ENCODE measurements at regions not wholly inside any gene's neighbourhood (a gene's known extent, or its start where the extent isn't known, plus 50 kb on each side); places are given as distances from the start of the nearest gene placed in this dataset.
A peak's percentile ranks its signal among the peaks of the same experiment; 100 is the strongest.

DNA sequence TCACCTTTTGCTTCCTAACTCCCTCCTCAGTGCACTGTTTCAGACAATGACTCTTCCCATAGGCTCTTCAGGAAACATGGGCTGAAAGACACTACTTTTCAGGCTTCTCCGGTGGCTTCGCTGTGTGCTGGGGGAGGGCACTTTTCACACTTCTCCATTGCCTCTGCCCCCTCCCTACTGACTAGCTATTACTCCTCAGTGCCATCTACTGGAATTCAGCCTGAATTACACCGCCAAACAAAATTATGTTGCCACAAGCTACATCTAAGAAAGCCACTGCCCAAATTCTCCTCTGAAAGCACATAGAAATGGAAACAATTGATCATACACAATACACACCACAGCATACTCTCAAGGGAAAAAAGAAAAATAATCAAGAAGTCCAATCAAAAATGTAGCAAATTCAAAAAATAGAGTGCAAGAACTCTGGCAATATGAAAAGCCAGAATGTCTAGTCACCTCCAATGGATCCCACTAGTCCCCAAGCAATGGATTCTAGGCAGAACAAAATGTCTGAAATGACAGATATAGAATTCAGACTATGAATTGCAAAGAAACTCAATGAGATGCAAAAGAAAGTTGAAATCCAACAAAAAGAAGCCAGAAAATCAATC lies 1139.4 kb upstream of the GYPC start:
- no peak overlapping the region for H3K27ac Mint-ChIP-seq
- peaks cover 7% of the 10 kb centered on the region; the same call in 2 of the 3 replicates for H3K4me1 Mint-ChIP-seq
- peak; percentile 68 for ATAC-seq
- Histone ChIP-seq H3F3A (replicated peaks; ENCODE audit: low read depth) (no peaks in the 10 kb centered on the region), H3K36me3 (ENCODE audit: insufficient read depth) (no peaks in the 10 kb centered on the region), H3K27ac (ENCODE audit: low read depth) (no peak overlapping the region), H4K20me1 (replicated peaks; ENCODE audit: insufficient read depth) (no peaks in the 10 kb centered on the region), H3K4me1 (ENCODE audit: insufficient read depth) (peaks cover 4% of the 10 kb centered on the region; the same call in 1 of the 2 replicates), H3K4me2 (no peak overlapping the region), H3K9me2 (ENCODE audit: insufficient read depth) (0 out of 2 replicates have a peak, but pooled peaks cover 4% of the 10 kb centered on the region), H3K27me3 (ENCODE audit: insufficient read depth) (no peaks in the 10 kb centered on the region), H3K4me3 (no peak overlapping the region), H3K79me2 (replicated peaks; ENCODE audit: insufficient read depth) (no peaks in the 10 kb centered on the region), H2AFZ (no peak overlapping the region)
- peak; percentile 69 for DNase-seq (ENCODE audit: low spot score)
- TF ChIP-seq JUNB (IDR thresholded peaks at IDR 0.05; ENCODE audit: unreplicated experiment) (no peak), CREB1 (CRISPR knock-in tag; IDR thresholded peaks at IDR 0.05; ENCODE audit: low read depth) (no peak)
- TF ChIP-seq, protein P1, sequence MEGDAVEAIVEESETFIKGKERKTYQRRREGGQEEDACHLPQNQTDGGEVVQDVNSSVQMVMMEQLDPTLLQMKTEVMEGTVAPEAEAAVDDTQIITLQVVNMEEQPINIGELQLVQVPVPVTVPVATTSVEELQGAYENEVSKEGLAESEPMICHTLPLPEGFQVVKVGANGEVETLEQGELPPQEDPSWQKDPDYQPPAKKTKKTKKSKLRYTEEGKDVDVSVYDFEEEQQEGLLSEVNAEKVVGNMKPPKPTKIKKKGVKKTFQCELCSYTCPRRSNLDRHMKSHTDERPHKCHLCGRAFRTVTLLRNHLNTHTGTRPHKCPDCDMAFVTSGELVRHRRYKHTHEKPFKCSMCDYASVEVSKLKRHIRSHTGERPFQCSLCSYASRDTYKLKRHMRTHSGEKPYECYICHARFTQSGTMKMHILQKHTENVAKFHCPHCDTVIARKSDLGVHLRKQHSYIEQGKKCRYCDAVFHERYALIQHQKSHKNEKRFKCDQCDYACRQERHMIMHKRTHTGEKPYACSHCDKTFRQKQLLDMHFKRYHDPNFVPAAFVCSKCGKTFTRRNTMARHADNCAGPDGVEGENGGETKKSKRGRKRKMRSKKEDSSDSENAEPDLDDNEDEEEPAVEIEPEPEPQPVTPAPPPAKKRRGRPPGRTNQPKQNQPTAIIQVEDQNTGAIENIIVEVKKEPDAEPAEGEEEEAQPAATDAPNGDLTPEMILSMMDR (conservative IDR thresholded peaks at IDR 0.05; ENCODE audit: low read depth in 2 of 2): peak; percentile 70 to 78
- H3K27me3 Mint-ChIP-seq (ENCODE audit: insufficient read depth, low read depth, poor library complexity): peaks cover 5% of the 10 kb centered on the region
- H3K36me3 Mint-ChIP-seq (ENCODE audit: low read depth): peaks cover 22% of the 10 kb centered on the region; the same call in 2 of the 3 replicates
- H3K4me3 Mint-ChIP-seq: no peak overlapping the region
- H3K9me3 Mint-ChIP-seq: peaks cover 25% of the 10 kb centered on the region

DNA sequence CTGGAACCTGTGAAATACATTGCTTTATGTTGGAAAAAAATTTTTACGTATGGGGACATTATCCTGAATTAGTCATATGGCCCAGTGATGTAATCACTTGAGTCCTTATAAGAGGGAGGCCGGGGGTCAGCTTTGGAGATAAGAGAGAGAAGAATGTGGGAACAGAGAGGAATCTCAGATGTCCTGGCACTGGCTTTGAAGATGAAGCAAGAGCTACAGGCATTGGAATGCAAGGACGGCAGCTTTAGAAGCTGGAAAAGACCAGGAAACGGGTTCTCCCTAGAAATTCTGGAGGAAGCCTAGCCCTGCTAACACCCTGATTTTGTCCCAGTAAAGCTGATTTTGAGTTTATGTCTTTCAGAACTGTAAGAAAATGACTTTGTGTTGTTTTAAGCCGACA lies 1129.9 kb upstream of the GYPC start:
- H3K4me3 ChIP-seq: no peak overlapping the region
- ATAC-seq: no peak
- Mint-ChIP-seq H3K27ac (no peak overlapping the region), H3K27me3 (ENCODE audit: insufficient read depth, low read depth, poor library complexity) (no peaks in the 10 kb centered on the region), H3K9me3 (no peaks in the 10 kb centered on the region; the same call in 1 of the 3 replicates), H3K36me3 (ENCODE audit: low read depth) (peaks cover 13% of the 10 kb centered on the region), H3K4me1 (peaks cover 16% of the 10 kb centered on the region), H3K4me3 (no peak overlapping the region)
- H3K27ac ChIP-seq (ENCODE audit: low read depth): no peak overlapping the region
- H3K36me3 ChIP-seq (ENCODE audit: insufficient read depth): no peaks in the 10 kb centered on the region
- H3K4me1 ChIP-seq (ENCODE audit: insufficient read depth): peaks cover 18% of the 10 kb centered on the region
- no peaks in the 10 kb centered on the region for H3K9me2 ChIP-seq (ENCODE audit: insufficient read depth)
- no peaks in the 10 kb centered on the region for H3F3A ChIP-seq (replicated peaks; ENCODE audit: low read depth)
- no peaks in the 10 kb centered on the region for H4K20me1 ChIP-seq (replicated peaks; ENCODE audit: insufficient read depth)
- no peaks in the 10 kb centered on the region for H3K79me2 ChIP-seq (replicated peaks; ENCODE audit: insufficient read depth)
- no peak overlapping the region for H2AFZ ChIP-seq
- no peak overlapping the region for H3K4me2 ChIP-seq
- no peaks in the 10 kb centered on the region for H3K27me3 ChIP-seq (ENCODE audit: insufficient read depth)
- DNase-seq (ENCODE audit: low spot score): peak; percentile 54
- TF ChIP-seq STAT1 (IDR thresholded peaks at IDR 0.05; ENCODE audit: unreplicated experiment): no peak
- no peak for TF ChIP-seq ZNF331 (CRISPR knock-in tag; IDR thresholded peaks at IDR 0.05; ENCODE audit: low read depth)
- TF ChIP-seq EZH2phosphoT487 (IDR thresholded peaks at IDR 0.05; ENCODE audit: unreplicated experiment): no peak
- no peak for TF ChIP-seq POLR2AphosphoS5 (IDR thresholded peaks at IDR 0.05; ENCODE audit: low read depth)
- TF ChIP-seq EZH2 (IDR thresholded peaks at IDR 0.05; ENCODE audit: low read depth, unreplicated experiment): no peak
- no peak for TF ChIP-seq NANOG (IDR thresholded peaks at IDR 0.05; ENCODE audit: borderline replicate concordance)
- TF ChIP-seq ZNF114 (CRISPR knock-in tag; IDR thresholded peaks at IDR 0.05): no peak
- TF ChIP-seq, protein P2, sequence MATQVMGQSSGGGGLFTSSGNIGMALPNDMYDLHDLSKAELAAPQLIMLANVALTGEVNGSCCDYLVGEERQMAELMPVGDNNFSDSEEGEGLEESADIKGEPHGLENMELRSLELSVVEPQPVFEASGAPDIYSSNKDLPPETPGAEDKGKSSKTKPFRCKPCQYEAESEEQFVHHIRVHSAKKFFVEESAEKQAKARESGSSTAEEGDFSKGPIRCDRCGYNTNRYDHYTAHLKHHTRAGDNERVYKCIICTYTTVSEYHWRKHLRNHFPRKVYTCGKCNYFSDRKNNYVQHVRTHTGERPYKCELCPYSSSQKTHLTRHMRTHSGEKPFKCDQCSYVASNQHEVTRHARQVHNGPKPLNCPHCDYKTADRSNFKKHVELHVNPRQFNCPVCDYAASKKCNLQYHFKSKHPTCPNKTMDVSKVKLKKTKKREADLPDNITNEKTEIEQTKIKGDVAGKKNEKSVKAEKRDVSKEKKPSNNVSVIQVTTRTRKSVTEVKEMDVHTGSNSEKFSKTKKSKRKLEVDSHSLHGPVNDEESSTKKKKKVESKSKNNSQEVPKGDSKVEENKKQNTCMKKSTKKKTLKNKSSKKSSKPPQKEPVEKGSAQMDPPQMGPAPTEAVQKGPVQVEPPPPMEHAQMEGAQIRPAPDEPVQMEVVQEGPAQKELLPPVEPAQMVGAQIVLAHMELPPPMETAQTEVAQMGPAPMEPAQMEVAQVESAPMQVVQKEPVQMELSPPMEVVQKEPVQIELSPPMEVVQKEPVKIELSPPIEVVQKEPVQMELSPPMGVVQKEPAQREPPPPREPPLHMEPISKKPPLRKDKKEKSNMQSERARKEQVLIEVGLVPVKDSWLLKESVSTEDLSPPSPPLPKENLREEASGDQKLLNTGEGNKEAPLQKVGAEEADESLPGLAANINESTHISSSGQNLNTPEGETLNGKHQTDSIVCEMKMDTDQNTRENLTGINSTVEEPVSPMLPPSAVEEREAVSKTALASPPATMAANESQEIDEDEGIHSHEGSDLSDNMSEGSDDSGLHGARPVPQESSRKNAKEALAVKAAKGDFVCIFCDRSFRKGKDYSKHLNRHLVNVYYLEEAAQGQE (IDR thresholded peaks at IDR 0.05; ENCODE audit: unreplicated experiment): no peak
